H1 (cell line): ENCODE measurements at regions not wholly inside any gene's neighbourhood (a gene's known extent, or its start where the extent isn't known, plus 50 kb on each side); places are given as distances from the start of the nearest gene placed in this dataset.

ENCODE experiments used
- CTCF ChIA-PET: fragments of 300-600 bp; sonication (Branson Sonifier 250); formaldehyde crosslinking; loops from one replicate; lab custom pipeline; 2021; ENCODE audit not compliant: partially characterized antibody; lab: Charles Lee
- POLR2A ChIA-PET: fragments of 300-600 bp; sonication (Branson Sonifier 250); formaldehyde crosslinking; loops from one replicate; lab custom pipeline; 2021; ENCODE audit warnings: inconsistent platforms; ENCODE audit not compliant: partially characterized antibody; lab: Charles Lee
- DNase-seq, 2 experiments: peaks; one replicate each; pipeline versions ENCODE4 v3.0.0 to v3.0.0-alpha.2; 2010 to 2022; ENCODE audit warnings: low spot score in 2 of 2, low read depth in 1 of 2, mixed read lengths in 1 of 2
- FAIRE-seq: peaks from 2 replicates; lab custom pipeline; 2011; peaks lifted over from hg19 to GRCh38; lab: Jason Lieb, UNC
- H2AFZ ChIP-seq: 2 replicates; pipeline ENCODE4 v1.8.1; 2012; ENCODE audit warnings: low read length, inconsistent platforms
- H2AK5ac ChIP-seq: 2 replicates; pipeline ENCODE4 v1.6.1; 2013; ENCODE audit warnings: low read depth, low read length
- H2BK120ac ChIP-seq: replicated peaks from 2 replicates; pipeline ENCODE3; 2013; ENCODE audit warnings: low read depth, low read length, inconsistent platforms
- H2BK12ac ChIP-seq: 2 replicates; pipeline ENCODE4 v1.6.1; 2013; ENCODE audit warnings: low read depth, low read length
- H2BK15ac ChIP-seq: 2 replicates; pipeline ENCODE4 v1.6.1; 2013; ENCODE audit warnings: low read length
- H2BK20ac ChIP-seq: 2 replicates; pipeline ENCODE4 v1.6.1; 2013; ENCODE audit warnings: low read length
- H2BK5ac ChIP-seq: 2 replicates; pipeline ENCODE4 v1.6.1; 2013; ENCODE audit warnings: low read depth, low read length
- H3K14ac ChIP-seq: 2 replicates; pipeline ENCODE4 v1.6.1; 2013; ENCODE audit warnings: inconsistent platforms; ENCODE audit not compliant: insufficient read length
- H3K18ac ChIP-seq: 2 replicates; pipeline ENCODE4 v1.6.1; 2013; ENCODE audit warnings: low read length; ENCODE audit errors: extremely low read depth
- H3K23ac ChIP-seq: 2 replicates; pipeline ENCODE4 v1.6.1; 2013; ENCODE audit warnings: inconsistent platforms; ENCODE audit not compliant: insufficient read length
- H3K23me2 ChIP-seq: 2 replicates; pipeline ENCODE4 v1.6.1; 2013; ENCODE audit warnings: low read depth, low read length
- H3K27ac ChIP-seq: 2 replicates; pipeline ENCODE4 v1.6.1; 2011; ENCODE audit warnings: low read depth, low read length, inconsistent platforms
- H3K27me3 ChIP-seq, 4 experiments: replicated peaks in 1 of 4; 1 replicate in 1 of 4; 2 replicates in 3 of 4; pipeline versions ENCODE4 v1.6.1 to v1.8.1; 2011 to 2013; ENCODE audit warnings: low read length in 3 of 4, mild to moderate bottlenecking in 3 of 4, inconsistent platforms in 2 of 4, mixed read lengths in 2 of 4, moderate library complexity in 1 of 4; ENCODE audit not compliant: control insufficient read depth in 3 of 4, insufficient read depth in 3 of 4; ENCODE audit errors: extremely low read depth in 1 of 4
- H3K36me3 ChIP-seq, 4 experiments: 2 replicates each; pipeline versions ENCODE4 v1.6.1 to v1.8.1; 2011 to 2013; ENCODE audit warnings: mild to moderate bottlenecking in 4 of 4, low read length in 3 of 4, moderate library complexity in 2 of 4, control low read depth in 1 of 4, inconsistent platforms in 1 of 4; ENCODE audit not compliant: insufficient read depth in 4 of 4, control insufficient read depth in 2 of 4
- H3K4ac ChIP-seq: replicated peaks from 2 replicates; pipeline ENCODE3; 2013; ENCODE audit warnings: low read length, low read depth, mixed read lengths, inconsistent platforms; ENCODE audit not compliant: insufficient read length
- H3K4me1 ChIP-seq, 4 experiments: replicated peaks in 1 of 4; 1 replicate in 1 of 4; 2 replicates in 3 of 4; pipeline versions ENCODE4 v1.6.1 to v1.8.1; 2011 to 2013; ENCODE audit warnings: low read length in 3 of 4, inconsistent platforms in 2 of 4, mixed read lengths in 1 of 4; ENCODE audit not compliant: insufficient read depth in 4 of 4, control insufficient read depth in 3 of 4
- H3K4me2 ChIP-seq, 2 experiments: 2 replicates each; pipeline versions ENCODE4 v1.6.1 to v1.8.1; 2011 to 2013; ENCODE audit warnings: low read depth in 2 of 2, low read length in 2 of 2, control low read depth in 1 of 2, inconsistent platforms in 1 of 2, mild to moderate bottlenecking in 1 of 2; ENCODE audit not compliant: insufficient read depth in 1 of 2
- H3K4me3 ChIP-seq, 4 experiments: fragments of 200-600, 300-600 bp in 1 of 4; sonication (generic), shearing (Covaris generic), sonication (Bioruptor Twin) in 1 of 4; 2 replicates each; pipeline versions ENCODE4 v1.5.1 to v1.8.1; 2011 to 2016; ENCODE audit warnings: low read length in 4 of 4, low read depth in 3 of 4, control low read depth in 2 of 4, inconsistent platforms in 2 of 4, mild to moderate bottlenecking in 2 of 4, mixed read lengths in 1 of 4, moderate library complexity in 1 of 4; ENCODE audit not compliant: insufficient read depth in 2 of 4; ENCODE audit errors: extremely low read depth in 1 of 4
- H3K56ac ChIP-seq: replicated peaks from 2 replicates; pipeline ENCODE3; 2013; ENCODE audit warnings: low read depth, mild to moderate bottlenecking, mixed read lengths, low read length, inconsistent platforms; ENCODE audit not compliant: insufficient read length
- H3K79me1 ChIP-seq: 2 replicates; pipeline ENCODE4 v1.6.1; 2013; ENCODE audit warnings: low read depth, low read length, control low read depth
- H3K79me2 ChIP-seq, 2 experiments: 2 replicates each; pipeline versions ENCODE4 v1.6.1 to v1.8.1; 2012 to 2013; ENCODE audit warnings: low read length in 2 of 2, mild to moderate bottlenecking in 2 of 2, inconsistent platforms in 1 of 2; ENCODE audit not compliant: insufficient read depth in 2 of 2, control insufficient read depth in 1 of 2
- H3K9ac ChIP-seq, 4 experiments: replicated peaks in 1 of 4; 1 replicate in 1 of 4; 2 replicates in 3 of 4; pipeline versions ENCODE4 v1.6.1 to v1.8.1; 2011 to 2013; ENCODE audit warnings: low read depth in 3 of 4, low read length in 3 of 4, control low read depth in 2 of 4, mild to moderate bottlenecking in 2 of 4, moderate library complexity in 2 of 4, inconsistent platforms in 1 of 4; ENCODE audit errors: extremely low read depth in 1 of 4
- H3K9me3 ChIP-seq, 2 experiments: 2 replicates each; pipeline versions ENCODE4 v1.6.1 to v1.8.1; 2012 to 2013; ENCODE audit warnings: mild to moderate bottlenecking in 2 of 2, moderate library complexity in 2 of 2, control low read depth in 1 of 2, inconsistent platforms in 1 of 2, low read depth in 1 of 2, low read length in 1 of 2, mixed read lengths in 1 of 2; ENCODE audit not compliant: insufficient read depth in 2 of 2
- H4K20me1 ChIP-seq, 2 experiments: replicated peaks in 1 of 2; 2 replicates each; pipeline versions ENCODE3 to v1.8.1; 2011 to 2013; ENCODE audit warnings: inconsistent platforms in 2 of 2, low read length in 2 of 2, mild to moderate bottlenecking in 1 of 2; ENCODE audit not compliant: insufficient read depth in 2 of 2, control insufficient read depth in 1 of 2
- H4K5ac ChIP-seq: 2 replicates; pipeline ENCODE4 v1.6.1; 2013; ENCODE audit warnings: low read length, low read depth, mixed read lengths, inconsistent platforms; ENCODE audit not compliant: insufficient read length
- H4K8ac ChIP-seq: 2 replicates; pipeline ENCODE4 v1.8.0; 2013; ENCODE audit warnings: mild to moderate bottlenecking, moderate library complexity, low read length, inconsistent platforms; ENCODE audit not compliant: insufficient read depth; ENCODE audit errors: extremely low read depth
- H4K91ac ChIP-seq: replicated peaks from 2 replicates; pipeline ENCODE3; 2013; ENCODE audit warnings: low read length, mixed read lengths, inconsistent platforms; ENCODE audit not compliant: insufficient read length
- BCL11A ChIP-seq, 2 experiments: IDR thresholded peaks; one replicate each; pipeline ENCODE4 v1.6.1; 2011; ENCODE audit warnings: low read depth in 2 of 2, low read length in 2 of 2, mild to moderate bottlenecking in 2 of 2
- CTBP2 ChIP-seq: IDR thresholded peaks from 2 replicates; pipeline ENCODE4 v1.7.0; 2011; ENCODE audit warnings: borderline replicate concordance, mild to moderate bottlenecking, moderate library complexity, mixed read lengths, low read length; ENCODE audit not compliant: insufficient read depth, insufficient read length
- E2F6 ChIP-seq: IDR thresholded peaks from 2 replicates; pipeline ENCODE4 v1.6.1; 2012; ENCODE audit warnings: inconsistent platforms
- RAD21 ChIP-seq, 2 experiments: IDR thresholded peaks in 1 of 2; conservative IDR thresholded peaks in 1 of 2; 2 replicates each; pipeline ENCODE4 v1.6.1; 2011; ENCODE audit warnings: low read depth in 2 of 2, low read length in 2 of 2, improper control_type of control experiment in 1 of 2, inconsistent platforms in 1 of 2, mild to moderate bottlenecking in 1 of 2, moderate library complexity in 1 of 2
- YY1 ChIP-seq: IDR thresholded peaks from 2 replicates; pipeline ENCODE4 v1.6.1; 2011; ENCODE audit warnings: low read depth, mild to moderate bottlenecking, low read length
- ZNF274 ChIP-seq: IDR thresholded peaks from 2 replicates; pipeline ENCODE4 v1.7.0; 2012; ENCODE audit warnings: low read length, borderline replicate concordance; ENCODE audit errors: extremely low read depth
- WGBS, 2 experiments: shearing (Covaris generic) in 1 of 2; methylation state at CpG; one replicate each; pipeline versions ENCODE4 v1.1.6 to v1.1.7; 2013 to 2015; ENCODE audit warnings: low lambda C conversion rate in 2 of 2, mixed read lengths in 2 of 2, inconsistent platforms in 1 of 2, low coverage in 1 of 2, missing lambda C conversion rate in 1 of 2; ENCODE audit not compliant: insufficient replicate concordance in 2 of 2, insufficient coverage in 1 of 2, insufficient read length in 1 of 2; ENCODE audit errors: extremely low coverage in 1 of 2, missing lambda C conversion rate in 1 of 2; 5-methylcytosine and 5-hydroxymethylcytosine counted together

- Histone ChIP-seq H4K5ac (no peak overlapping the region), H2AFZ (no peak overlapping the region), H3K14ac (no peak overlapping the region), H3K56ac (no peak overlapping the region), H3K9me3 (no peaks in the 10 kb centered on the region), H3K23me2 (0 out of 2 replicates have a peak, but pooled peaks cover 2% of the 10 kb centered on the region), H2AK5ac (peak overlapping the region; percentile 95; the same call in 1 of the 2 replicates), H3K27ac (0 out of 2 replicates have a peak overlapping the region, but pooled peaks have one; percentile 29), H3K23ac (no peak overlapping the region), H2BK5ac (peak overlapping the region; percentile 97; the same call in 1 of the 2 replicates), H3K79me2 (no peaks in the 10 kb centered on the region), H2BK20ac (peak overlapping the region; percentile 92; the same call in 1 of the 2 replicates), H3K4me1 (peaks cover 7 to 57% (median 40%) of the 10 kb centered on the region in 4 experiments), H2BK12ac (peak overlapping the region; percentile 99; the same call in 1 of the 2 replicates), H3K9ac (no peak overlapping the region), H3K4me2 (peak overlapping the region in 1 of 2 experiments; percentile 63; a peak in 2 of 4 replicates), H4K8ac (no peak overlapping the region), H3K79me1 (peaks cover 3% of the 10 kb centered on the region), H4K20me1 (peaks cover 0 to 1% of the 10 kb centered on the region in 2 experiments), H3K4me3 (no peak overlapping the region), H2BK15ac (no peak overlapping the region), H3K27me3 (0 out of 7 replicates have a peak, but pooled peaks cover 0 to 4% (median 0%) of the 10 kb centered on the region in 4 experiments), H2BK120ac (no peak overlapping the region), H4K91ac (peak overlapping the region; percentile 72), H3K18ac (peak overlapping the region; percentile 98), H3K36me3 (no peaks in the 10 kb centered on the region), H3K4ac (no peak overlapping the region)
- TF ChIP-seq ZNF274, result no peak
- TF ChIP-seq RAD21 (IDR thresholded peaks at IDR 0.05 in 1 of 2, conservative IDR thresholded peaks at IDR 0.05 in 1 of 2; ENCODE audit: low read depth in 2 of 2, low read length in 2 of 2), result no peak
- TF ChIP-seq YY1, result no peak
- no peak for TF ChIP-seq CTBP2
- TF ChIP-seq BCL11A (IDR thresholded peaks at IDR 0.05; ENCODE audit: low read depth in 2 of 2, low read length in 2 of 2), result no peak
- no peak for TF ChIP-seq E2F6
- no peak for FAIRE-seq
- peak in 1 of 2 experiments; percentile 60 for DNase-seq
- ChIA-PET POLR2A (interaction anchor here (1.0 to 1.2 kb wide), 3 partner anchors 21 to 82 kb away, joined by 3 to 5 read pairs (median 3); no protein-coding TSS in a partner anchor), CTCF (interaction anchor here (0.7 to 10.6 kb wide), 11 partner anchors 11 to 238 kb away, joined by 3 to 69 read pairs (median 4); no protein-coding TSS in a partner anchor)
- 48% methylated on average over 17 of the region's 23 CpGs; no CpG with 5 or more reads in 1 of the 2 experiments for WGBS, 2 experiments
These were observed 200.6 kb upstream of the CIBAR2 start for GRCh38 chr16:85312642-85313525.
